DND-41 (cell line): ENCODE measurements at regions not wholly inside any gene's neighbourhood (a gene's known extent, or its start where the extent isn't known, plus 50 kb on each side); places are given as distances from the start of the nearest gene placed in this dataset.

Experiments
- ATAC-seq: fragments of 200-7000 bp; cut with Tn5 transposase; 3 replicates; pipeline ENCODE4 v1.9.1; 2021; ENCODE audit warnings: low read depth; ENCODE audit not compliant: insufficient read depth
- DNase-seq: peaks from one replicate; pipeline ENCODE4 v3.0.0-alpha.2; 2020
- H2AFZ ChIP-seq: 2 replicates; pipeline ENCODE4 v1.6.0; 2012; ENCODE audit warnings: low read depth, low read length
- H3K27ac ChIP-seq: 2 replicates; pipeline ENCODE4 v1.5.1; 2012; ENCODE audit warnings: low read length, inconsistent platforms
- H3K27me3 ChIP-seq: fragments of 200-600 bp; sonication (generic); 2 replicates; pipeline ENCODE4 v1.6.0; 2012; ENCODE audit warnings: low read length, mild to moderate bottlenecking, inconsistent platforms; ENCODE audit not compliant: insufficient read depth, poor library complexity
- H3K36me3 ChIP-seq: 2 replicates; pipeline ENCODE4 v1.5.1; 2012; ENCODE audit warnings: low read length, inconsistent platforms; ENCODE audit not compliant: insufficient read depth
- H3K4me1 ChIP-seq: 2 replicates; pipeline ENCODE4 v1.5.1; 2012; ENCODE audit warnings: mild to moderate bottlenecking, low read length; ENCODE audit not compliant: insufficient read depth
- H3K4me2 ChIP-seq: 2 replicates; pipeline ENCODE4 v1.6.0; 2012; ENCODE audit warnings: mild to moderate bottlenecking, moderate library complexity, low read length, inconsistent platforms; ENCODE audit not compliant: insufficient read depth
- H3K4me3 ChIP-seq, 2 experiments: fragments of 200-600 bp in 1 of 2; shearing (Covaris generic) in 1 of 2; 2 replicates each; pipeline ENCODE4 v1.5.1; 2012 to 2016; ENCODE audit warnings: inconsistent platforms in 2 of 2, low read length in 2 of 2, mild to moderate bottlenecking in 2 of 2, low read depth in 1 of 2, moderate library complexity in 1 of 2
- H3K79me2 ChIP-seq: 2 replicates; pipeline ENCODE4 v1.6.0; 2012; ENCODE audit warnings: low read length, inconsistent platforms; ENCODE audit not compliant: insufficient read depth
- H3K9ac ChIP-seq: 2 replicates; pipeline ENCODE4 v1.6.0; 2012; ENCODE audit warnings: low read depth, mild to moderate bottlenecking, inconsistent platforms, low read length, moderate library complexity
- H3K9me3 ChIP-seq: 2 replicates; pipeline ENCODE4 v1.5.1; 2012; ENCODE audit warnings: low read length, moderate library complexity, mild to moderate bottlenecking, inconsistent platforms; ENCODE audit not compliant: insufficient read depth, severe bottlenecking
- H4K20me1 ChIP-seq: 2 replicates; pipeline ENCODE4 v1.6.0; 2012; ENCODE audit warnings: low read length; ENCODE audit not compliant: insufficient read depth
- CTCF ChIP-seq: IDR thresholded peaks from 2 replicates; pipeline ENCODE4 v1.5.1; 2012; ENCODE audit warnings: borderline replicate concordance, low read length, moderate library complexity, mild to moderate bottlenecking; ENCODE audit not compliant: poor library complexity, severe bottlenecking; ENCODE audit errors: extremely low read depth
- EZH2 ChIP-seq: IDR thresholded peaks from 3 replicates; pipeline ENCODE4 v1.6.1; 2012; ENCODE audit warnings: borderline replicate concordance, low read depth, mild to moderate bottlenecking, moderate library complexity, low read length, inconsistent platforms; ENCODE audit not compliant: severe bottlenecking

DNA sequence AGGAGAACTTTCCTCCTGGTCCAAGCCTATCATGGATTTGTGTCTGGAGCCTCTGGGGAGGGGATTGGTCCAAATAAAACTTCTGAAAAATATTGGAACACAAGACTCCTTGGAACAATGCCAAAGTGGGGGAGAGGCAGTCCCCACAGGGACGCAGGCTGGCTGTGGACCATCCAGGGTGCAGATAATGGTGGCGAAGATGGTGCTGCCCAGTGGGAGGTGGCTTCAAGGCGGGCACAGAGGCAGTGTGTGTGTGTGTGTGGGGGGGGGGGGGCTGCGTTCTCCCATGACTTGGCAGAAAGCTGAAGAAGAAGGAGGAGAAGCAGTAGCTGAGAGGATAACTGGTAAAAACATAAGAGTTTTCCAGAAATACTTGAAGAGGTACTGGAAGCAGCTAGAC is 186.4 kb downstream of the MELK start:
- no peaks in the 10 kb centered on the region for H3K79me2 ChIP-seq
- H3K27me3 ChIP-seq: no peaks in the 10 kb centered on the region
- no peaks in the 10 kb centered on the region for H3K4me1 ChIP-seq
- no peak overlapping the region for H3K4me3 ChIP-seq
- TF ChIP-seq EZH2 (no peak), CTCF (no peak)
- no peak overlapping the region for H2AFZ ChIP-seq
- no peaks in the 10 kb centered on the region for H3K9me3 ChIP-seq
- no peak overlapping the region for H3K9ac ChIP-seq
- DNase-seq: no peak
- H4K20me1 ChIP-seq: peaks cover 3% of the 10 kb centered on the region; the same call in 1 of the 2 replicates
- no peaks in the 10 kb centered on the region for H3K36me3 ChIP-seq
- no peak for ATAC-seq
- no peak overlapping the region for H3K4me2 ChIP-seq
- no peak overlapping the region for H3K27ac ChIP-seq

GRCh38 chr9:36759976-36760375 is 187.3 kb downstream of the MELK start:
- Histone ChIP-seq H3K4me1 (no peaks in the 10 kb centered on the region), H3K27me3 (no peaks in the 10 kb centered on the region), H3K9ac (no peak overlapping the region), H3K4me2 (no peak overlapping the region), H3K79me2 (no peaks in the 10 kb centered on the region), H3K4me3 (no peak overlapping the region), H2AFZ (no peak overlapping the region), H3K27ac (no peak overlapping the region), H3K36me3 (no peaks in the 10 kb centered on the region), H4K20me1 (peaks cover 3% of the 10 kb centered on the region; the same call in 1 of the 2 replicates), H3K9me3 (no peaks in the 10 kb centered on the region)
- DNase-seq: no peak
- ATAC-seq: no peak
- TF ChIP-seq CTCF: no peak
- TF ChIP-seq EZH2: no peak

DNA sequence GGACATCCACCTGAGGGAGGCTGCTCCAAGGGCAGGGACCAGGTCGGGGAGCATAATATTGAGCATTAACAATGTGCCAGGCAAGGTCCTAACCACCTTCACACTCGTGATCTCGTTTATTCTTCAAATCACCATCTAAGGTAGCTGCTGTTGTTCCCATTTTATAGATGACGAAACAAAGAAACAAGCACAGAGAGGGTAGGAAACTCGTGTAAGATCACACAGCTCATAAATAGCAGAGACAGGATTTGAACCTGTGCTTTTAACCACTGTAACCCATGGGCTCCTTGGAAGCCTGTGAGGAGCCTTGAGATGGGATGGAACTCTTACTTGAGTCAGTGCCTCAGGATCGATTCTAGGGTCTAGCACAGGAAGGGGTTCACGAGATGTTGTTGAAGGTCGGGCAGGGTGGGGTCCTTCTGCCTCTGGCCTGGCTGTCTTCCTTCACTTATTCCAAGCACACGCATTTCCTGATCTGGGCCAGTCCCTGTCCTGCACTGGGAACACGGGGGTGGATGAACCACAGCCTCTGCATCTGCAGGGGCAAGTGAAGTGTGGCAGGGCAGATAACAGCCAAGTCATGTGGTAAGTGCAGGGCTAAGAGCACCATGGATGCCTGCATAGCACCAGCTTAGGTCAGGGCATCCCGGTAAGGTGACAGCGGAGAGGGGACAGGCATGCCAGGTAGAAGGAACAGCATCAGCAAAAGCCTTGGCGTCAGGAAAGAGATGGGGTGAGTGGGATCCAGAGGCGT is 188.1 kb downstream of the MELK start:
- Histone ChIP-seq H3K27me3 (no peaks in the 10 kb centered on the region), H2AFZ (no peak overlapping the region), H3K4me3 (no peak overlapping the region), H3K4me1 (no peaks in the 10 kb centered on the region), H3K9ac (no peak overlapping the region), H3K27ac (no peak overlapping the region), H3K9me3 (no peaks in the 10 kb centered on the region), H3K4me2 (no peak overlapping the region), H4K20me1 (peaks cover 3% of the 10 kb centered on the region; the same call in 1 of the 2 replicates), H3K36me3 (no peaks in the 10 kb centered on the region), H3K79me2 (no peaks in the 10 kb centered on the region)
- TF ChIP-seq CTCF (no peak), EZH2 (no peak)
- DNase-seq (no peak), ATAC-seq (no peak)
